Duodenal mucosa (tissue), 2 donors: ENCODE measurements at regions not wholly inside any gene's neighbourhood (a gene's known extent, or its start where the extent isn't known, plus 50 kb on each side); places are given as distances from the start of the nearest gene placed in this dataset.

Experiments used
- H3K27ac ChIP-seq: one replicate; pipeline ENCODE4 v1.7.0; 2013; ENCODE audit warnings: low read depth, low read length
- H3K27me3 ChIP-seq, 2 donors: one replicate each; pipeline ENCODE4 v1.7.0; 2013; ENCODE audit warnings: low read length in 2 of 2, control low read depth in 1 of 2; ENCODE audit not compliant: insufficient read depth in 2 of 2, control insufficient read depth in 1 of 2
- H3K36me3 ChIP-seq, 2 donors: one replicate each; pipeline ENCODE4 v1.7.0; 2013; ENCODE audit warnings: low read length in 2 of 2, control low read depth in 1 of 2; ENCODE audit not compliant: insufficient read depth in 2 of 2, control insufficient read depth in 1 of 2
- H3K4me1 ChIP-seq, 2 donors: one replicate each; pipeline ENCODE4 v1.7.0; 2013; ENCODE audit warnings: low read length in 2 of 2, control low read depth in 1 of 2; ENCODE audit not compliant: insufficient read depth in 2 of 2, control insufficient read depth in 1 of 2
- H3K4me3 ChIP-seq, 2 donors: one replicate each; pipeline ENCODE4 v1.7.0; 2013; ENCODE audit warnings: low read length in 2 of 2, low read depth in 1 of 2
- H3K9ac ChIP-seq, 2 donors: one replicate each; pipeline ENCODE4 v1.7.0; 2013; ENCODE audit warnings: low read length in 2 of 2, low read depth in 1 of 2
- H3K9me3 ChIP-seq, 2 donors: one replicate each; pipeline ENCODE4 v1.7.0; 2013; ENCODE audit warnings: low read length in 2 of 2, control low read depth in 1 of 2; ENCODE audit not compliant: control insufficient read depth in 1 of 2

GRCh38 chr16:51971184-51971583 lies 575.8 kb downstream of the TOX3 start:
- Histone ChIP-seq H3K27me3 (no peaks in the 10 kb centered on the region), H3K27ac (no peak overlapping the region), H3K36me3 (no peaks in the 10 kb centered on the region), H3K9ac (no peak overlapping the region), H3K4me1 (no peaks in the 10 kb centered on the region), H3K4me3 (no peak overlapping the region), H3K9me3 (no peaks in the 10 kb centered on the region)

GRCh38 chr16:51968749-51969148 lies 578.2 kb downstream of the TOX3 start:
- H3K4me3 ChIP-seq, result no peak overlapping the region
- H3K27me3 ChIP-seq, result no peaks in the 10 kb centered on the region
- no peaks in the 10 kb centered on the region for H3K4me1 ChIP-seq
- H3K9me3 ChIP-seq, result no peaks in the 10 kb centered on the region
- no peak overlapping the region for H3K27ac ChIP-seq
- H3K9ac ChIP-seq, result no peak overlapping the region
- H3K36me3 ChIP-seq, result no peaks in the 10 kb centered on the region

GRCh38 chr16:51967646-51968045 lies 579.3 kb downstream of the TOX3 start:
- Histone ChIP-seq H3K27me3 (no peaks in the 10 kb centered on the region), H3K4me3 (no peak overlapping the region), H3K4me1 (no peaks in the 10 kb centered on the region), H3K9me3 (no peaks in the 10 kb centered on the region), H3K27ac (no peak overlapping the region), H3K9ac (no peak overlapping the region), H3K36me3 (no peaks in the 10 kb centered on the region)

GRCh38 chr16:51960931-51961330 lies 586.0 kb downstream of the TOX3 start:
- no peaks in the 10 kb centered on the region for H3K4me1 ChIP-seq
- no peaks in the 10 kb centered on the region for H3K9me3 ChIP-seq
- no peaks in the 10 kb centered on the region for H3K27me3 ChIP-seq
- no peaks in the 10 kb centered on the region for H3K36me3 ChIP-seq
- no peak overlapping the region for H3K27ac ChIP-seq
- no peak overlapping the region for H3K9ac ChIP-seq
- H3K4me3 ChIP-seq, result no peak overlapping the region

GRCh38 chr16:51953286-51953985 lies 593.5 kb downstream of the TOX3 start:
- no peaks in the 10 kb centered on the region for H3K4me1 ChIP-seq
- no peak overlapping the region for H3K9ac ChIP-seq
- no peak overlapping the region for H3K4me3 ChIP-seq
- no peaks in the 10 kb centered on the region for H3K9me3 ChIP-seq
- no peak overlapping the region for H3K27ac ChIP-seq
- no peaks in the 10 kb centered on the region for H3K36me3 ChIP-seq
- no peaks in the 10 kb centered on the region for H3K27me3 ChIP-seq

- Histone ChIP-seq H3K4me3 (no peak overlapping the region), H3K27me3 (no peaks in the 10 kb centered on the region)
Observed at GRCh38 chr16:51952500-51952899, 594.4 kb downstream of the TOX3 start.

GRCh38 chr16:51951668-51952298 lies 595.2 kb downstream of the TOX3 start:
- no peaks in the 10 kb centered on the region for H3K36me3 ChIP-seq
- no peak overlapping the region for H3K4me3 ChIP-seq
- H3K9me3 ChIP-seq, result no peaks in the 10 kb centered on the region
- no peak overlapping the region for H3K27ac ChIP-seq
- no peak overlapping the region for H3K9ac ChIP-seq
- H3K27me3 ChIP-seq, result no peaks in the 10 kb centered on the region
- H3K4me1 ChIP-seq, result no peaks in the 10 kb centered on the region

More at GRCh38 chr16:51952500-51952899, 594.4 kb downstream of the TOX3 start:
- no peaks in the 10 kb centered on the region for H3K4me1 ChIP-seq
- H3K9ac ChIP-seq, result no peak overlapping the region
- no peak overlapping the region for H3K27ac ChIP-seq
- no peaks in the 10 kb centered on the region for H3K9me3 ChIP-seq
- H3K36me3 ChIP-seq, result no peaks in the 10 kb centered on the region

- no peaks in the 10 kb centered on the region for H3K27me3 ChIP-seq
Observed at GRCh38 chr16:51950118-51950780, 596.7 kb downstream of the TOX3 start.

GRCh38 chr16:51949282-51949681 lies 597.7 kb downstream of the TOX3 start:
- no peak overlapping the region for H3K4me3 ChIP-seq
- H3K27ac ChIP-seq, result no peak overlapping the region
- H3K9ac ChIP-seq, result no peak overlapping the region
- H3K36me3 ChIP-seq, result no peaks in the 10 kb centered on the region
- H3K27me3 ChIP-seq, result no peaks in the 10 kb centered on the region
- H3K4me1 ChIP-seq, result no peaks in the 10 kb centered on the region
- no peaks in the 10 kb centered on the region for H3K9me3 ChIP-seq

More at GRCh38 chr16:51950118-51950780, 596.7 kb downstream of the TOX3 start:
- Histone ChIP-seq H3K27ac (no peak overlapping the region), H3K9ac (no peak overlapping the region), H3K36me3 (no peaks in the 10 kb centered on the region), H3K9me3 (no peaks in the 10 kb centered on the region), H3K4me1 (no peaks in the 10 kb centered on the region), H3K4me3 (no peak overlapping the region)

GRCh38 chr16:51941412-51941811 lies 605.5 kb downstream of the TOX3 start:
- H3K27me3 ChIP-seq, result no peaks in the 10 kb centered on the region
- H3K4me1 ChIP-seq, result no peaks in the 10 kb centered on the region
- no peak overlapping the region for H3K4me3 ChIP-seq
- no peaks in the 10 kb centered on the region for H3K9me3 ChIP-seq
- no peak overlapping the region for H3K9ac ChIP-seq
- no peaks in the 10 kb centered on the region for H3K36me3 ChIP-seq
- no peak overlapping the region for H3K27ac ChIP-seq
